ENCODE measurements at regions not wholly inside any gene's neighbourhood (a gene's known extent, or its start where the extent isn't known, plus 50 kb on each side); places are given as distances from the start of the nearest gene placed in this dataset.

GRCh38 chr5:56406838-56407237 is 173.7 kb upstream of the ANKRD55 start:
- Histone ChIP-seq H3K4me1 (ENCODE audit: insufficient read depth, low read length, poor library complexity, severe bottlenecking) (peaks cover 6% of the 10 kb centered on the region), H3K4me3 (ENCODE audit: low read depth, low read length, poor library complexity, severe bottlenecking) (no peak overlapping the region), H3K36me3 (ENCODE audit: insufficient read depth, low read length, poor library complexity, severe bottlenecking) (no peaks in the 10 kb centered on the region), H3K27ac (ENCODE audit: low read depth, low read length, poor library complexity, severe bottlenecking) (no peak overlapping the region), H3K27me3 (replicated peaks; ENCODE audit: insufficient read depth, low read depth, low read length, poor library complexity) (no peaks in the 10 kb centered on the region), H3K9me3 (ENCODE audit: low read depth, low read length, poor library complexity, severe bottlenecking) (no peaks in the 10 kb centered on the region)
- TF ChIP-seq EZH2 (IDR thresholded peaks at IDR 0.05; ENCODE audit: borderline replicate concordance, low read depth, low read length, poor library complexity, severe bottlenecking) (no peak), CTCF (conservative IDR thresholded peaks at IDR 0.05; ENCODE audit: low read depth, low read length) (no peak)
- CTCF ChIA-PET, result no interaction called here
- DNase-seq (ENCODE audit: low spot score), result no peak
- POLR2A ChIA-PET (ENCODE audit: low non-redundant PET), result no interaction called here
- intact Hi-C loops (cut with micrococcal nuclease; ENCODE audit: unreplicated experiment), result no loop called here
- no TSS peak for BruUV-seq (replicated peaks)

GRCh38 chr5:56406221-56406620 is 173.1 kb upstream of the ANKRD55 start:
- Histone ChIP-seq H3K27ac (ENCODE audit: low read depth, low read length, poor library complexity, severe bottlenecking) (no peak overlapping the region), H3K4me3 (ENCODE audit: low read depth, low read length, poor library complexity, severe bottlenecking) (no peak overlapping the region), H3K36me3 (ENCODE audit: insufficient read depth, low read length, poor library complexity, severe bottlenecking) (no peaks in the 10 kb centered on the region), H3K4me1 (ENCODE audit: insufficient read depth, low read length, poor library complexity, severe bottlenecking) (peaks cover 5% of the 10 kb centered on the region), H3K9me3 (ENCODE audit: low read depth, low read length, poor library complexity, severe bottlenecking) (no peaks in the 10 kb centered on the region), H3K27me3 (replicated peaks; ENCODE audit: insufficient read depth, low read depth, low read length, poor library complexity) (no peaks in the 10 kb centered on the region)
- TF ChIP-seq EZH2 (IDR thresholded peaks at IDR 0.05; ENCODE audit: borderline replicate concordance, low read depth, low read length, poor library complexity, severe bottlenecking), result no peak
- no peak for TF ChIP-seq CTCF (conservative IDR thresholded peaks at IDR 0.05; ENCODE audit: low read depth, low read length)
- no peak for DNase-seq (ENCODE audit: low spot score)
- ChIA-PET CTCF (no interaction called here), POLR2A (ENCODE audit: low non-redundant PET) (no interaction called here)
- intact Hi-C loops (cut with micrococcal nuclease; ENCODE audit: unreplicated experiment), result no loop called here
- no TSS peak for BruUV-seq (replicated peaks)

- H3K36me3 ChIP-seq (ENCODE audit: insufficient read depth, low read length, poor library complexity, severe bottlenecking), result no peaks in the 10 kb centered on the region
- H3K9me3 ChIP-seq (ENCODE audit: low read depth, low read length, poor library complexity, severe bottlenecking), result no peaks in the 10 kb centered on the region
- BruUV-seq (replicated peaks), result no TSS peak
- ChIA-PET POLR2A (ENCODE audit: low non-redundant PET) (no interaction called here), CTCF (no interaction called here)
- H3K27me3 ChIP-seq (replicated peaks; ENCODE audit: insufficient read depth, low read depth, low read length, poor library complexity), result no peaks in the 10 kb centered on the region
- TF ChIP-seq EZH2 (IDR thresholded peaks at IDR 0.05; ENCODE audit: borderline replicate concordance, low read depth, low read length, poor library complexity, severe bottlenecking), result no peak
- TF ChIP-seq CTCF (conservative IDR thresholded peaks at IDR 0.05; ENCODE audit: low read depth, low read length), result no peak
- H3K27ac ChIP-seq (ENCODE audit: low read depth, low read length, poor library complexity, severe bottlenecking), result no peak overlapping the region
- intact Hi-C loops (cut with micrococcal nuclease; ENCODE audit: unreplicated experiment), result no loop called here
- H3K4me3 ChIP-seq (ENCODE audit: low read depth, low read length, poor library complexity, severe bottlenecking), result no peak overlapping the region
- no peak for DNase-seq (ENCODE audit: low spot score)
- peaks cover 5% of the 10 kb centered on the region for H3K4me1 ChIP-seq (ENCODE audit: insufficient read depth, low read length, poor library complexity, severe bottlenecking)
Measured at GRCh38 chr5:56405116-56405908, 172.2 kb upstream of the ANKRD55 start.
